ENCODE measurements at regions not wholly inside any gene's neighbourhood (a gene's known extent, or its start where the extent isn't known, plus 50 kb on each side); places are given as distances from the start of the nearest gene placed in this dataset.

- Histone ChIP-seq H4K20me1 (ENCODE audit: control insufficient read depth, extremely low read depth, insufficient read depth, low read length) (no peaks in the 10 kb centered on the region), H3K4me3 (ENCODE audit: control insufficient read depth in 2 of 3, extremely low read depth in 1 of 3, insufficient read depth in 2 of 3, low read depth in 1 of 3, low read length in 3 of 3) (no peak overlapping the region), H3K9ac (ENCODE audit: control insufficient read depth, extremely low read depth, insufficient read depth, low read length) (no peak overlapping the region), H3K27me3 (ENCODE audit: control insufficient read depth, extremely low read depth, insufficient read depth, low read length) (no peaks in the 10 kb centered on the region), H3K79me2 (ENCODE audit: control insufficient read depth, insufficient read depth, low read length) (no peaks in the 10 kb centered on the region), H3K9me3 (ENCODE audit: control insufficient read depth, low read depth, low read length) (no peaks in the 10 kb centered on the region), H3K36me3 (ENCODE audit: control insufficient read depth in 2 of 2, extremely low read depth in 1 of 2, insufficient read depth in 2 of 2, low read length in 2 of 2) (no peaks in the 10 kb centered on the region), H3K4me2 (ENCODE audit: control insufficient read depth, extremely low read depth, insufficient read depth, low read depth, low read length) (no peak overlapping the region), H3K9me1 (ENCODE audit: control insufficient read depth, extremely low read depth, insufficient read depth, low read length) (no peaks in the 10 kb centered on the region), H3K4me1 (ENCODE audit: control insufficient read depth, extremely low read depth, insufficient read depth, low read length) (no peaks in the 10 kb centered on the region), H3K27ac (ENCODE audit: control insufficient read depth, insufficient read depth, low read length) (no peak overlapping the region), H2AFZ (ENCODE audit: control insufficient read depth, low read length) (no peak overlapping the region)
- dilution Hi-C loops (cut with MboI; ENCODE audit: extremely low pct_ligation_motif_present, low sequenced_read_pairs) = no loop called here
- no peak for DNase-seq (ENCODE audit: low read depth, low spot score)
- no peak for FAIRE-seq
- TF ChIP-seq CTCF (optimal IDR thresholded peaks at IDR 0.05 in 1 of 3, IDR thresholded peaks at IDR 0.05 in 1 of 3, conservative IDR thresholded peaks at IDR 0.05 in 1 of 3; ENCODE audit: extremely low read depth in 1 of 3, insufficient read depth in 2 of 3, low read length in 3 of 3) (no peak), EZH2 (IDR thresholded peaks at IDR 0.05; ENCODE audit: low read length) (no peak)
Measured at GRCh38 chr4:138756519-138756918, 259.1 kb upstream of the NOCT start.

- Histone ChIP-seq H3K27me3 (ENCODE audit: control insufficient read depth, extremely low read depth, insufficient read depth, low read length) (no peaks in the 10 kb centered on the region), H4K20me1 (ENCODE audit: control insufficient read depth, extremely low read depth, insufficient read depth, low read length) (no peaks in the 10 kb centered on the region), H3K4me1 (ENCODE audit: control insufficient read depth, extremely low read depth, insufficient read depth, low read length) (no peaks in the 10 kb centered on the region), H2AFZ (ENCODE audit: control insufficient read depth, low read length) (no peak overlapping the region), H3K4me2 (ENCODE audit: control insufficient read depth, extremely low read depth, insufficient read depth, low read depth, low read length) (no peak overlapping the region), H3K79me2 (ENCODE audit: control insufficient read depth, insufficient read depth, low read length) (no peaks in the 10 kb centered on the region), H3K4me3 (ENCODE audit: control insufficient read depth in 2 of 3, extremely low read depth in 1 of 3, insufficient read depth in 2 of 3, low read depth in 1 of 3, low read length in 3 of 3) (no peak overlapping the region), H3K9ac (ENCODE audit: control insufficient read depth, extremely low read depth, insufficient read depth, low read length) (no peak overlapping the region), H3K27ac (ENCODE audit: control insufficient read depth, insufficient read depth, low read length) (no peak overlapping the region), H3K9me3 (ENCODE audit: control insufficient read depth, low read depth, low read length) (no peaks in the 10 kb centered on the region), H3K9me1 (ENCODE audit: control insufficient read depth, extremely low read depth, insufficient read depth, low read length) (no peaks in the 10 kb centered on the region), H3K36me3 (ENCODE audit: control insufficient read depth in 2 of 2, extremely low read depth in 1 of 2, insufficient read depth in 2 of 2, low read length in 2 of 2) (no peaks in the 10 kb centered on the region)
- FAIRE-seq (no peak), DNase-seq (ENCODE audit: low read depth, low spot score) (no peak)
- dilution Hi-C loops (cut with MboI; ENCODE audit: extremely low pct_ligation_motif_present, low sequenced_read_pairs) = no loop called here
- TF ChIP-seq EZH2 (IDR thresholded peaks at IDR 0.05; ENCODE audit: low read length) = no peak
Measured at GRCh38 chr4:138751309-138751708, 264.3 kb upstream of the NOCT start.

GRCh38 chr4:138749303-138749702, 266.3 kb upstream of the NOCT start:
- Histone ChIP-seq H3K9ac (ENCODE audit: control insufficient read depth, extremely low read depth, insufficient read depth, low read length) (no peak overlapping the region), H3K4me3 (ENCODE audit: control insufficient read depth in 2 of 3, extremely low read depth in 1 of 3, insufficient read depth in 2 of 3, low read depth in 1 of 3, low read length in 3 of 3) (no peak overlapping the region), H4K20me1 (ENCODE audit: control insufficient read depth, extremely low read depth, insufficient read depth, low read length) (no peaks in the 10 kb centered on the region), H3K36me3 (ENCODE audit: control insufficient read depth in 2 of 2, extremely low read depth in 1 of 2, insufficient read depth in 2 of 2, low read length in 2 of 2) (no peaks in the 10 kb centered on the region), H3K27ac (ENCODE audit: control insufficient read depth, insufficient read depth, low read length) (no peak overlapping the region), H3K9me3 (ENCODE audit: control insufficient read depth, low read depth, low read length) (no peaks in the 10 kb centered on the region), H3K4me2 (ENCODE audit: control insufficient read depth, extremely low read depth, insufficient read depth, low read depth, low read length) (no peak overlapping the region), H3K9me1 (ENCODE audit: control insufficient read depth, extremely low read depth, insufficient read depth, low read length) (no peaks in the 10 kb centered on the region), H3K79me2 (ENCODE audit: control insufficient read depth, insufficient read depth, low read length) (no peaks in the 10 kb centered on the region), H2AFZ (ENCODE audit: control insufficient read depth, low read length) (no peak overlapping the region), H3K4me1 (ENCODE audit: control insufficient read depth, extremely low read depth, insufficient read depth, low read length) (no peaks in the 10 kb centered on the region), H3K27me3 (ENCODE audit: control insufficient read depth, extremely low read depth, insufficient read depth, low read length) (no peaks in the 10 kb centered on the region)
- DNase-seq (ENCODE audit: low read depth, low spot score) = no peak
- dilution Hi-C loops (cut with MboI; ENCODE audit: extremely low pct_ligation_motif_present, low sequenced_read_pairs) = no loop called here
- TF ChIP-seq EZH2 (IDR thresholded peaks at IDR 0.05; ENCODE audit: low read length) = no peak
- TF ChIP-seq CTCF (optimal IDR thresholded peaks at IDR 0.05 in 1 of 3, IDR thresholded peaks at IDR 0.05 in 1 of 3, conservative IDR thresholded peaks at IDR 0.05 in 1 of 3; ENCODE audit: extremely low read depth in 1 of 3, insufficient read depth in 2 of 3, low read length in 3 of 3) = no peak
- FAIRE-seq = no peak
